HG02973 (cell line): ENCODE measurements at regions not wholly inside any gene's neighbourhood (a gene's known extent, or its start where the extent isn't known, plus 50 kb on each side); places are given as distances from the start of the nearest gene placed in this dataset.

ENCODE experiments used
- ATAC-seq: cut with Tn5 transposase; IDR thresholded peaks from one replicate; pipeline ENCODE4 v1.9.1; 2021; ENCODE audit warnings: moderate library complexity; ENCODE audit not compliant: unreplicated experiment

GRCh38 chr1:226816576-226816975 is 53.8 kb upstream of the PSEN2 start:
- ATAC-seq: no peak

- no peak for ATAC-seq
Observed at GRCh38 chr1:226814751-226815537, 55.5 kb upstream of the PSEN2 start.

GRCh38 chr1:226813671-226814591 is 56.5 kb upstream of the PSEN2 start:
- ATAC-seq: no peak

DNA sequence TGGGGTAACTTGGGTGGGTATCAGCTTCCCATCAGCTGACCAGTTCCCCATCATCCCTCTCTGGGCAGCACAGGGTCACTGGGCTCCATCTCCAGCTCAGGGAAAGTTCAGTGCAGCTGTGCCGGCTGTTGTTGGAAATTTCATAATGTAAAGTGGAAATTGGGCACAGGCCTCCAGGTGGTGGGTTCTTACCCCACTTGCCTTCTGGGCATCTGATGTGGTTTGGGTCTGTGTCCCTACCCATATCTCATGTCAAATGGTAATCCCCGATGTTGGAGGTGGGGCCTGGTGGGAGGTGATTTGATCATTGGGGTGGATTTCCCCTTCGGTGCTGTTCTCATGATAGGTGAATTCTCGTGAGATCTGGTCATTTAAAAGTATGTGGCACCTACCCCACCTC is 59.7 kb upstream of the PSEN2 start:
- no peak for ATAC-seq

DNA sequence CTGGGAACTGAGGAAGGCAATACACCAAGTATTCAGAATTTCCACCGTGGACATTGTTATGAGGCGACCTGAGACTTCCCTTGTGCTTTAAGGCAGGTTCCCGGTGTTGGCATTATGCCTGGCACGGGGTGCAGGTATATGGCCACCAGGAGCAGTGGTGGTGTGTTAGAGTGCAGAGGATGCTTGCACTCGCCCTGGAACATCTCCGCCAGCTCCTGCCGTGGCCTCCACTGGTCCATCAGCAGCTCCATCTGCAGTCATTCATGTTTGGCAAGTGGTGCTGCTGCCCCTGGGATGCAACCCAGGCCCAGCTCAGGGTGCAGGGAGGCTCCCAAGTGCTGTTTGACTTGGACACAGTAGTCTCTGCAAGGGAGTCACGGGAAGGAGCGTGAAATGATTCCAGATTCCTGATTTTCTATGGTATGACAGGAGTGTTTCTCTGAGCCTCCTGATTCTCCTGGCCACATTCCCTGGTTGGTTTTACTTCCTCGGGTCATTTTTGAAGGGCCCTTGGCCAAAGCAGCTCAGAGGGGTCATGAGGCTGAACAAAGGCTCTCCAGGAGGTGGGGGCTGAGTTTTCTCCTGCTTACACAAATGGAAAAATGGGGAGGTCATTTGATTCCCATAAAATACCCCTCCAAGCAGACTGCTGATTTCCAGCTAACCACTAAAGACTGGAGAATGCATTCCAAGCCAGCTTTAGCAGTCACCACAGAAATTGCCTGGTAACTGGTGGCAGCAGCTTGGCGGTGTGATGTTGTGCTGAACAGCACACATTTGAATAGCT is 60.4 kb upstream of the PSEN2 start:
- no peak for ATAC-seq

- no peak for ATAC-seq
Observed at GRCh38 chr1:226808501-226808900, 61.9 kb upstream of the PSEN2 start.

DNA sequence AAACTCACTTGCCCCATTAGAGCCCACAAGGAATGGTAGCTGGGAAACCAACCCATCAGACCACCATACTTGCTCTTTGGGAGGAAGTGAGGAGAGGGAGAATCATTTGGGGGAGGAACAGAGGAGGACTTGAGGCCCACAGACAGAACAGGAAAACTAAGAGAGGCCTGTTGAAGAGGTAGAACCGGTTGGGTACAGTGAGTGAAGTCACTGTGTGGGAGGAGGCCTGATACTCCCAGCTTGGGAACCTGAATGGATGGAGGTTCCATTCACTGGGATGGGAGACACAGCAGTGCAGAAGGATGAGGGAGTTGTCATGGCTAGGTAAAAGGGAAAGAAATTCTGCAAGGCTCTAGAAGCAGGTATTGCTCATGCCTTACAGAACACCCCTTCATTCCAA is 63.4 kb upstream of the PSEN2 start:
- no peak for ATAC-seq

DNA sequence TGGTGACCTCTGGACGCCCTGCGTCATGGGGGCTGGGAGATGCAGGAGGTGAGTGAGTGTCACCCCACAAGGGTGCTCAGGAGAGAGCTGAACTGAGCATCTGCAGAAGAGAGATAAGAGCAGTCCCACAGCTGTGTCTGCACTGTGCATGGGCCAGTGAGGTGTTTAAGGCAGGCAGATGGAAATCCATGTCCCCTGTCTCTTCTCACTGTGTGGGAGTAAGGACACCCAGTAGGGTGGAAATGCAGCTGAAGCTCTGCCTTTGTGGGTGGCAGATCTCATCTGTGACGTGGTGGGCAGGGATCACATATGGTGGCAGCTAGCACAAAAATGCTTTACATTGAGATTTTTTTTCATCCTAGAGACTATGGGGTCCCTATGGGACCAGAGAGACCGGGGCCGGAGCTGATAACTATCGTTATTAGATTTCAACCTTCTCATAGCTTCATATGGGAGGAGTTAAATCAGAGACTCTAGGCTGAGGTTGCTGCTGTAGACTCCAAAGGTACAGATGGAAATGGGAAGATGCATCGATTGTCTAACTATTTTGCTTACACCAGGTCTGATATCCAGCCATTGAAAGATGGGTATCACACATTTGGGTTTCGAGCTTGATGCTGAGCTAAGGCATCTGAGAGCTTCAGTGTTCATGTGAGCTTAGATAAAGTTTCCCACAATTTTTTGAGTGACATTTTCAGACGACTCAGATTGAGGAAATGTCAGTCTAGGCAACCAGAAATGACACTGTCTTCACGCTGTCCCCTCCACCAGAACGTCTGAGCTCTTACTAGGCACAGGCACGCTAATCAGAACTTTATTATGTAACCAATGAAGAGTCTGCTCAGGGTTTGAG is 65.3 kb upstream of the PSEN2 start:
- ATAC-seq: no peak

GRCh38 chr1:226800763-226801380 is 61.8 kb upstream of the ITPKB start:
- no peak for ATAC-seq

DNA sequence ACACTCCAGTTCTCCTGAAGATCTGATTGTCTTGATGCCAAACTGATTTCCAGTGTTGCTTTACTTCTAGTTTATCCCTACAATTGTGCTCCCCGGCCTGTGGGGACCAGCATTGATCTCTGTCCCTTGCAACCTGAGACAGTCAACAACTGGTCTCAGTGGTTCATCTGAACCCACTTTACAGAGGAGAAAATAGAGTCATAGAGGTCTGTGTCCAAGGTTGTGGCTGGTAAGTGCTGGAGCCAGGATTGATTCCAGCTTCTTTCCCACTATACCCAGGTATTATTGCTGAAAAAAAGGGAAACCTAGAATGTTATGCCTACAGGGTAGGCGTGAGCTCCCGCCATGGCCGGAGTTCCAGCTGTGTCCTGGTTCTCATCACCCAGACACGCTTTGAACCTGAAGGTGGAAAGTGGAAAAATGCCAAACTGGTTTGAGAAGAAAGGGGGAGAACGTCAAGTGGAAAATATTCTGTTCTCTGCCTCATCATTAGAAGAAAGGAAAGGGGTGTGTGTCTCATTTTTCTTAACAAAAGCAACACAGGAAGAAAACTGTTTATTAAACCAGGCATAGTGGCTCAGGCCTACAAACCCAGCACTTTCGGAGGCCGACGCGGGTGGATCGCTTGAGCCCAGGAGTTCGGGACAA is 60.7 kb upstream of the ITPKB start:
- ATAC-seq: no peak

DNA sequence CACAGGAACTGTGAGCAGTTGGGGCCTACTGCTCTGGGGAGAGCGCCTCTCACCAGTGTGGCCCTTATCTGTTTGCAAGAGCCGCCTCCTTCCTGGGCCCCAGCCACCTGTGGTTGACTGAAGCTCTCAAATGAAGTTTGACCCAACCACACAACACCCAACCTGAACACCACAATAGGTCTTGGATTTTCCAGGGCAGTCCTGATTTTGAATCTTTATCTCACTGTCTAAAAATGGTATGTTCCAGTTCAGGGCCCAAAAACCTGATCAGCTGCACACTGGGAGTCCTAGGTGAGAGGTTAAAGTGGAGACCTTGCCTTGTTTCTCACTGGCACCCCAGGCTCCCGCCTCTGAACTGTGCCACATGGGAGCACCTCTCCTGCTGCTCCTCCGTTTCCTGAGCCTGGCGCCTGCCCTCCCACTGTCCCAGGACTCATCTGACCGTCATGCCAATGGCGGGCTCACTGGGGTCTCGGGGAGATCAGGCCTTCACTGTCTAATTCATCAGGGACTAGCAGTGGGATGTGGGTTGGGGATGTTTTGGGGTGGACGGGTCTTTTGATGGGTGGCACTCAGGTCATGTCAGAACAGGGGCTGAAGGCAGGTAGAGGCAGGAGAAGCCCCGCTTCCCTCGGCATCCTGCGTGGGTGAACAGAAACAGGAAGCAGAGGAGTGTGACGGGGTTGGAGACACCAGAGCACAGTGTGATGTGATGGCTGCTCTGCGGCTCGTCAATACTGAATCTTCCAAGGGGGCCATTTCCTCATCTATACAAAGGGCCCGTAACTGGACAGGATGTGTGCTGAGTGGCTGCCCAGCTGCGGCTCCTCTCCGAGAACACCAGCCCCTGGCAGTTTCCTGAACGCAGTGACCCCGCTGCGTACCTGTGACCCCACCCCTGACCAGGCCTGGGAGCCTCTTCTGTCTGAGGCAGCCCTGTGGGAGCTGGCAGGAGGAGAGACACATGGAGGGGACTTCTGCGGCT is 59.6 kb upstream of the ITPKB start:
- peak; percentile 75 for ATAC-seq

DNA sequence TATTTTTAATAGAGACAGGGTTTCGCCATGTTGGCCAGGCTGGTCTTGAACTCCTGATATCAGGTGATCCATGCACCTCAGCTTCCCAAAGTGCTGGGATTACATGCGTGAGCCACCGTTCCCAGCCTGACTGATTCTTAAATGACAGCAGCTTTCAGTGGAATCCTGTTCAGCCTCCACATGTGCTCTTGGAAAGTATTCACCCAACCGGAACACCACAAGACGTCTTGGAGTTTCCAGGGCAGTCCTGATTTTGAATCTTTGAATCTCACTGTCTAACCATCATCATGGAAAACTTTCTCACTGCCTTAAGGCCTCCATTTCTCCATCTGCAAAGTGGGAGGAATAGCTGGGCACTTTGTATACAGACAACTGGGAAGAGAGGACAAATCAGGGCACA is 58.1 kb upstream of the ITPKB start:
- ATAC-seq: no peak

- no peak for ATAC-seq
Observed at GRCh38 chr1:226793620-226794276, 54.7 kb upstream of the ITPKB start.

- no peak for ATAC-seq
Observed at GRCh38 chr1:226792368-226792767, 53.3 kb upstream of the ITPKB start.

- ATAC-seq: no peak
Observed at GRCh38 chr1:226790545-226791181, 51.6 kb upstream of the ITPKB start.

GRCh38 chr1:226788965-226789364 is 49.9 kb upstream of the ITPKB start:
- ATAC-seq: peak; percentile 53
